Calu3 (cell line): ENCODE measurements at regions not wholly inside any gene's neighbourhood (a gene's known extent, or its start where the extent isn't known, plus 50 kb on each side); places are given as distances from the start of the nearest gene placed in this dataset.

Experiments used
- BruUV-seq: library from RNA; stranded (reverse); fragments of 400-500 nt; replicated peaks from 2 replicates; lab custom pipeline; 2021; lab: Mats Ljungman, UMichigan
- CTCF ChIA-PET: fragments of 300-600 bp; sonication (Branson Sonifier 250); formaldehyde crosslinking; loops from one replicate; lab custom pipeline; 2022; ENCODE audit warnings: antibody characterized with exemption; lab: Charles Lee
- DNase-seq: peaks from one replicate; pipeline ENCODE4 v3.0.0; 2022
- H3K27ac Mint-ChIP-seq: one replicate; pipeline ENCODE4 v1.8.0; 2022; ENCODE audit warnings: mixed read lengths; ENCODE audit not compliant: unreplicated experiment
- H3K27me3 Mint-ChIP-seq: one replicate; pipeline ENCODE4 v1.8.0; 2022; ENCODE audit warnings: mixed read lengths; ENCODE audit not compliant: unreplicated experiment
- H3K36me3 Mint-ChIP-seq: one replicate; pipeline ENCODE4 v1.8.0; 2022; ENCODE audit warnings: mild to moderate bottlenecking, moderate library complexity, mixed read lengths; ENCODE audit not compliant: insufficient read depth, unreplicated experiment
- H3K4me1 Mint-ChIP-seq: one replicate; pipeline ENCODE4 v1.8.0; 2022; ENCODE audit warnings: mild to moderate bottlenecking, low read depth, mixed read lengths; ENCODE audit not compliant: unreplicated experiment
- H3K4me3 Mint-ChIP-seq: one replicate; pipeline ENCODE4 v1.8.0; 2022; ENCODE audit warnings: mild to moderate bottlenecking, low read depth, moderate library complexity, mixed read lengths; ENCODE audit not compliant: unreplicated experiment
- H3K9me3 Mint-ChIP-seq: one replicate; pipeline ENCODE4 v1.8.0; 2022; ENCODE audit warnings: low read depth, mixed read lengths; ENCODE audit not compliant: unreplicated experiment
- intact Hi-C: fragments of 100-400 bp; cut with micrococcal nuclease; formaldehyde crosslinking; loops from one replicate; pipeline ENCODE4 v1.10.0; 2022; ENCODE audit not compliant: unreplicated experiment
- TF ChIP-seq, protein P1 (sequence below): fragments of 200-600 bp; IDR thresholded peaks from one replicate; pipeline ENCODE4 v1.8.0; 2022; ENCODE audit warnings: antibody characterized with exemption; ENCODE audit not compliant: unreplicated experiment

- Mint-ChIP-seq H3K27me3 (no peaks in the 10 kb centered on the region), H3K4me3 (no peak overlapping the region), H3K27ac (no peak overlapping the region), H3K4me1 (peaks cover 22% of the 10 kb centered on the region), H3K9me3 (peaks cover 4% of the 10 kb centered on the region), H3K36me3 (no peaks in the 10 kb centered on the region)
- TF ChIP-seq, protein P1, sequence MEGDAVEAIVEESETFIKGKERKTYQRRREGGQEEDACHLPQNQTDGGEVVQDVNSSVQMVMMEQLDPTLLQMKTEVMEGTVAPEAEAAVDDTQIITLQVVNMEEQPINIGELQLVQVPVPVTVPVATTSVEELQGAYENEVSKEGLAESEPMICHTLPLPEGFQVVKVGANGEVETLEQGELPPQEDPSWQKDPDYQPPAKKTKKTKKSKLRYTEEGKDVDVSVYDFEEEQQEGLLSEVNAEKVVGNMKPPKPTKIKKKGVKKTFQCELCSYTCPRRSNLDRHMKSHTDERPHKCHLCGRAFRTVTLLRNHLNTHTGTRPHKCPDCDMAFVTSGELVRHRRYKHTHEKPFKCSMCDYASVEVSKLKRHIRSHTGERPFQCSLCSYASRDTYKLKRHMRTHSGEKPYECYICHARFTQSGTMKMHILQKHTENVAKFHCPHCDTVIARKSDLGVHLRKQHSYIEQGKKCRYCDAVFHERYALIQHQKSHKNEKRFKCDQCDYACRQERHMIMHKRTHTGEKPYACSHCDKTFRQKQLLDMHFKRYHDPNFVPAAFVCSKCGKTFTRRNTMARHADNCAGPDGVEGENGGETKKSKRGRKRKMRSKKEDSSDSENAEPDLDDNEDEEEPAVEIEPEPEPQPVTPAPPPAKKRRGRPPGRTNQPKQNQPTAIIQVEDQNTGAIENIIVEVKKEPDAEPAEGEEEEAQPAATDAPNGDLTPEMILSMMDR = no peak
- CTCF ChIA-PET = no interaction called here
- no peak for DNase-seq
- intact Hi-C loops = no loop called here
- no TSS peak for BruUV-seq
These were observed 83.1 kb upstream of the STAC start for GRCh38 chr3:36297195-36297594.

- Mint-ChIP-seq H3K36me3 (no peaks in the 10 kb centered on the region), H3K9me3 (peaks cover 4% of the 10 kb centered on the region), H3K4me1 (peaks cover 22% of the 10 kb centered on the region), H3K27ac (no peak overlapping the region), H3K27me3 (no peaks in the 10 kb centered on the region), H3K4me3 (no peak overlapping the region)
- CTCF ChIA-PET = interaction anchor here (0.6 kb wide), 1 partner anchor 355 kb away, joined by 4 read pairs; no protein-coding TSS in a partner anchor
- DNase-seq = no peak
- BruUV-seq = no TSS peak
- TF ChIP-seq, protein P1 = no peak
- intact Hi-C loops = no loop called here
These were observed 82.1 kb upstream of the STAC start for GRCh38 chr3:36298188-36298587.

DNA sequence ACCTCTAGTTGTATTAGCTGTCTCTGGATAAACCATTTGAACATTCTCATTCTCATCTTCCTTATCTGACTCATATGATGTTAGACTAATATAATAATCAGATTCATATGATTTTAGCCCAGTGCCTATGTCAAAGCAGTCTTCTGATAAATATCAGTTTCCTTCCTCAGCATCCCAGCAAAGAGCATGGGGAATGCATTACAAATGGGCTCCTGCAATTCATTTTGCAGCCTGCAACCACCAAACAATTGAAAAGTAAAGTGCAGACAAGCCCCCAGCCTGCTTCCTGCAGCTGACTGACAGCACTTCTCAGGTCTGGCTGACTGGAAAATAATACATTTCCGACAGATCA lies 78.2 kb upstream of the STAC start:
- Mint-ChIP-seq H3K4me1 (peaks cover 2% of the 10 kb centered on the region), H3K27me3 (no peaks in the 10 kb centered on the region), H3K4me3 (no peak overlapping the region), H3K36me3 (no peaks in the 10 kb centered on the region), H3K27ac (no peak overlapping the region), H3K9me3 (peaks cover 4% of the 10 kb centered on the region)
- TF ChIP-seq, protein P1 = no peak
- DNase-seq = no peak
- CTCF ChIA-PET = no interaction called here
- intact Hi-C loops = no loop called here
- no TSS peak for BruUV-seq

- no TSS peak for BruUV-seq
- Mint-ChIP-seq H3K36me3 (no peaks in the 10 kb centered on the region), H3K27me3 (no peaks in the 10 kb centered on the region), H3K9me3 (peaks cover 4% of the 10 kb centered on the region), H3K4me1 (no peaks in the 10 kb centered on the region), H3K27ac (no peak overlapping the region), H3K4me3 (no peak overlapping the region)
- TF ChIP-seq, protein P1 = no peak
- intact Hi-C loops = no loop called here
- DNase-seq = no peak
- CTCF ChIA-PET = no interaction called here
These were observed 77.7 kb upstream of the STAC start for GRCh38 chr3:36302626-36303025.
